Endothelial cell of umbilical vein (primary cell): ENCODE measurements at regions not wholly inside any gene's neighbourhood (a gene's known extent, or its start where the extent isn't known, plus 50 kb on each side); places are given as distances from the start of the nearest gene placed in this dataset.

Experiments
- BruUV-seq: library from RNA; stranded (reverse); fragments of 400-500 nt; replicated peaks from 2 replicates; lab custom pipeline; 2021; lab: Mats Ljungman, UMichigan
- CTCF ChIA-PET: fragments of 300-600, 350-600 bp; sonication (Branson Sonifier 250); formaldehyde crosslinking; loops from one replicate; lab custom pipeline; 2021; ENCODE audit warnings: antibody characterized with exemption, inconsistent platforms; lab: Charles Lee
- POLR2A ChIA-PET: fragments of 300-600, 350-600 bp; sonication (Branson Sonifier 250); formaldehyde crosslinking; loops from one replicate; lab custom pipeline; 2021; ENCODE audit warnings: antibody characterized with exemption, inconsistent platforms; lab: Charles Lee
- DNase-seq: peaks from one replicate; pipeline ENCODE4 v3.0.0-alpha.2; 2011; ENCODE audit warnings: low read depth, low spot score
- FAIRE-seq: peaks from 2 replicates; lab custom pipeline; 2011; peaks lifted over from hg19 to GRCh38; lab: Jason Lieb, UNC
- H2AFZ ChIP-seq: 2 replicates; pipeline ENCODE4 v1.6.0; 2012; ENCODE audit warnings: low read depth, low read length, control low read depth, inconsistent platforms
- H3K27ac ChIP-seq: 2 replicates; pipeline ENCODE4 v1.5.1; 2011; ENCODE audit warnings: low read depth, mild to moderate bottlenecking, control low read depth, low read length, moderate library complexity; ENCODE audit not compliant: insufficient read depth
- H3K27me3 ChIP-seq, 2 experiments: 2 replicates each; pipeline versions ENCODE4 v1.6.0 to v1.6.1; 2011; ENCODE audit warnings: low read length in 2 of 2, mixed read lengths in 1 of 2; ENCODE audit not compliant: control insufficient read depth in 2 of 2, insufficient read depth in 2 of 2
- H3K36me3 ChIP-seq, 2 experiments: 2 replicates in 1 of 2; 3 replicates in 1 of 2; pipeline ENCODE4 v1.5.1; 2011; ENCODE audit warnings: low read length in 2 of 2, mild to moderate bottlenecking in 1 of 2, moderate library complexity in 1 of 2; ENCODE audit not compliant: control insufficient read depth in 2 of 2, insufficient read depth in 2 of 2; ENCODE audit errors: extremely low read depth in 1 of 2
- H3K4me1 ChIP-seq: 3 replicates; pipeline ENCODE4 v1.5.1; 2011; ENCODE audit warnings: mild to moderate bottlenecking, low read length; ENCODE audit not compliant: control insufficient read depth, insufficient read depth; ENCODE audit errors: extremely low read depth
- H3K4me2 ChIP-seq: 2 replicates; pipeline ENCODE4 v1.6.1; 2011; ENCODE audit warnings: low read length, control low read depth, mixed read lengths; ENCODE audit not compliant: insufficient read depth
- H3K4me3 ChIP-seq, 3 experiments: fragments of 200-600 bp in 1 of 3; sonication (generic), shearing (Covaris generic) in 1 of 3; replicated peaks in 1 of 3; 2 replicates each; pipeline ENCODE4 v1.5.1; 2011 to 2016; ENCODE audit warnings: control low read depth in 3 of 3, low read length in 3 of 3, mild to moderate bottlenecking in 2 of 3, inconsistent platforms in 1 of 3, low read depth in 1 of 3, moderate library complexity in 1 of 3; ENCODE audit not compliant: insufficient read depth in 1 of 3
- H3K79me2 ChIP-seq: 2 replicates; pipeline ENCODE4 v1.6.0; 2012; ENCODE audit warnings: low read length, inconsistent platforms; ENCODE audit not compliant: control insufficient read depth, insufficient read depth
- H3K9ac ChIP-seq: replicated peaks from 2 replicates; pipeline ENCODE3; 2011; ENCODE audit warnings: low read length, control low read depth; ENCODE audit not compliant: insufficient read depth; ENCODE audit errors: extremely low read depth
- H3K9me1 ChIP-seq: replicated peaks from 3 replicates; pipeline ENCODE4 v1.6.0; 2011; ENCODE audit warnings: mild to moderate bottlenecking, low read length; ENCODE audit not compliant: control insufficient read depth, insufficient read depth; ENCODE audit errors: extremely low read depth
- H3K9me3 ChIP-seq: replicated peaks from 2 replicates; pipeline ENCODE4 v1.5.1; 2012; ENCODE audit warnings: low read length, inconsistent platforms; ENCODE audit not compliant: control insufficient read depth, insufficient read depth
- H4K20me1 ChIP-seq: replicated peaks from 2 replicates; pipeline ENCODE3; 2011; ENCODE audit warnings: mild to moderate bottlenecking, low read length; ENCODE audit not compliant: control insufficient read depth, insufficient read depth; ENCODE audit errors: extremely low read depth
- EZH2 ChIP-seq: IDR thresholded peaks from 2 replicates; pipeline ENCODE4 v1.6.1; 2012; ENCODE audit warnings: borderline replicate concordance, low read depth, mild to moderate bottlenecking, moderate library complexity, low read length, inconsistent platforms; ENCODE audit not compliant: severe bottlenecking
- FOS ChIP-seq: IDR thresholded peaks from 2 replicates; pipeline ENCODE4 v1.6.1; 2011; ENCODE audit warnings: mild to moderate bottlenecking, low read length, moderate library complexity, borderline replicate concordance; ENCODE audit not compliant: insufficient read depth
- GATA2 ChIP-seq: IDR thresholded peaks from 2 replicates; pipeline ENCODE4 v1.7.0; 2011; ENCODE audit warnings: low read depth, mild to moderate bottlenecking, moderate library complexity, mixed read lengths, low read length; ENCODE audit not compliant: insufficient read length, insufficient read depth
- JUN ChIP-seq: IDR thresholded peaks from 2 replicates; pipeline ENCODE4 v1.6.1; 2011; ENCODE audit warnings: borderline replicate concordance, low read depth; ENCODE audit not compliant: insufficient read length, insufficient read depth
- MYC ChIP-seq: IDR thresholded peaks from one replicate; pipeline ENCODE4 v1.6.1; 2011; ENCODE audit warnings: mild to moderate bottlenecking, low read depth, low read length
- POLR2A ChIP-seq: IDR thresholded peaks from 2 replicates; pipeline ENCODE4 v1.6.1; 2012; ENCODE audit warnings: low read depth, mild to moderate bottlenecking, control low read depth, low read length
- POLR2AphosphoS5 ChIP-seq: IDR thresholded peaks from 2 replicates; pipeline ENCODE4 v1.6.1; 2012; ENCODE audit warnings: low read depth, mild to moderate bottlenecking, control low read depth, low read length, moderate library complexity; ENCODE audit not compliant: insufficient read depth
- dilution Hi-C: fragments of 300-500 bp; cut with MboI; formaldehyde crosslinking; loops from one replicate; pipeline ENCODE4 v1.15.0; 2019; ENCODE audit warnings: low sequenced_read_pairs; ENCODE audit not compliant: extremely low pct_ligation_motif_present
- intact Hi-C: fragments of 100-400 bp; cut with micrococcal nuclease; formaldehyde crosslinking; loops from one replicate; pipeline ENCODE4 v1.10.0; 2022
- TF ChIP-seq, protein P1 (sequence below): IDR thresholded peaks from 2 replicates; pipeline ENCODE4 v1.6.1; 2011; ENCODE audit not compliant: insufficient read depth, insufficient read length
- TF ChIP-seq, protein P2 (sequence below), 2 donors: IDR thresholded peaks; 1 replicate in 1 of 2; 2 replicates in 1 of 2; pipeline ENCODE4 v1.5.1; 2011; ENCODE audit warnings: low read length in 2 of 2, mild to moderate bottlenecking in 2 of 2, moderate library complexity in 2 of 2, control low read depth in 1 of 2, inconsistent platforms in 1 of 2, low read depth in 1 of 2; ENCODE audit not compliant: insufficient read depth in 1 of 2; ENCODE audit errors: extremely low read depth in 1 of 2

DNA sequence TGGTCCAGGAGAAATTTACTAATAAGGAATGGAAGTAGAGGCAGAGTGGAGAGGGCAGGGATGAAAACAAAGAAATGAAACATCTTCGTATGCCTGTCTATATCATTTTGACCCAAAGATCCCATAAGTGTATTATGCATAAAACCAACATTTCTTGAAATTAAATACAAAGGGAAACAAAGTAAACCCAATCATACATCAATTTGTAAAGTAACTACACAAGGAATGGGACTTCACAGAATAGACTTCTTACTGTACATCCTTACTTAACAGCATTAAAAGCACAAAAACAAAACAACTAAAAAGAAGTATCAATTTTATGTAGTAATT lies 253.6 kb upstream of the CCDC179 start:
- dilution Hi-C loops (no loop called here), intact Hi-C loops (loop anchor here (1.0 to 10.0 kb wide), 7 partner anchors 92 to 1281 kb away; no protein-coding TSS in a partner anchor)
- Histone ChIP-seq H3K79me2 (no peaks in the 10 kb centered on the region), H3K9ac (no peak overlapping the region), H3K27me3 (no peaks in the 10 kb centered on the region), H3K27ac (no peak overlapping the region), H3K9me1 (no peaks in the 10 kb centered on the region), H3K4me2 (no peak overlapping the region), H3K36me3 (no peaks in the 10 kb centered on the region), H2AFZ (no peak overlapping the region), H3K9me3 (no peaks in the 10 kb centered on the region), H4K20me1 (no peaks in the 10 kb centered on the region), H3K4me1 (peaks cover 3% of the 10 kb centered on the region), H3K4me3 (no peak overlapping the region)
- no peak for TF ChIP-seq GATA2
- TF ChIP-seq, protein P1, sequence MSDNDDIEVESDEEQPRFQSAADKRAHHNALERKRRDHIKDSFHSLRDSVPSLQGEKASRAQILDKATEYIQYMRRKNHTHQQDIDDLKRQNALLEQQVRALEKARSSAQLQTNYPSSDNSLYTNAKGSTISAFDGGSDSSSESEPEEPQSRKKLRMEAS = no peak
- no peak for TF ChIP-seq JUN
- TF ChIP-seq FOS = no peak
- no peak for TF ChIP-seq POLR2A
- TF ChIP-seq EZH2 = no peak
- TF ChIP-seq POLR2AphosphoS5 = no peak
- TF ChIP-seq, protein P2, sequence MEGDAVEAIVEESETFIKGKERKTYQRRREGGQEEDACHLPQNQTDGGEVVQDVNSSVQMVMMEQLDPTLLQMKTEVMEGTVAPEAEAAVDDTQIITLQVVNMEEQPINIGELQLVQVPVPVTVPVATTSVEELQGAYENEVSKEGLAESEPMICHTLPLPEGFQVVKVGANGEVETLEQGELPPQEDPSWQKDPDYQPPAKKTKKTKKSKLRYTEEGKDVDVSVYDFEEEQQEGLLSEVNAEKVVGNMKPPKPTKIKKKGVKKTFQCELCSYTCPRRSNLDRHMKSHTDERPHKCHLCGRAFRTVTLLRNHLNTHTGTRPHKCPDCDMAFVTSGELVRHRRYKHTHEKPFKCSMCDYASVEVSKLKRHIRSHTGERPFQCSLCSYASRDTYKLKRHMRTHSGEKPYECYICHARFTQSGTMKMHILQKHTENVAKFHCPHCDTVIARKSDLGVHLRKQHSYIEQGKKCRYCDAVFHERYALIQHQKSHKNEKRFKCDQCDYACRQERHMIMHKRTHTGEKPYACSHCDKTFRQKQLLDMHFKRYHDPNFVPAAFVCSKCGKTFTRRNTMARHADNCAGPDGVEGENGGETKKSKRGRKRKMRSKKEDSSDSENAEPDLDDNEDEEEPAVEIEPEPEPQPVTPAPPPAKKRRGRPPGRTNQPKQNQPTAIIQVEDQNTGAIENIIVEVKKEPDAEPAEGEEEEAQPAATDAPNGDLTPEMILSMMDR (IDR thresholded peaks at IDR 0.05; ENCODE audit: extremely low read depth in 1 of 2, insufficient read depth in 1 of 2, low read depth in 1 of 2, low read length in 2 of 2) = no peak
- no peak for TF ChIP-seq MYC
- BruUV-seq = no TSS peak
- FAIRE-seq (no peak), DNase-seq (no peak)
- ChIA-PET POLR2A (no interaction called here), CTCF (interaction anchor here (0.7 to 5.4 kb wide), 40 partner anchors 9 to 1686 kb away, joined by 3 to 64 read pairs (median 3); no protein-coding TSS in a partner anchor)
